Uterus (tissue), 2 donors: ENCODE measurements at regions not wholly inside any gene's neighbourhood (a gene's known extent, or its start where the extent isn't known, plus 50 kb on each side); places are given as distances from the start of the nearest gene placed in this dataset.

Experiments used
- POLR2A ChIP-seq, 2 donors: fragments of 450-650 bp; IDR thresholded peaks; one replicate each; pipeline ENCODE4 v1.6.1; 2016; ENCODE audit warnings: antibody characterized with exemption in 2 of 2, mild to moderate bottlenecking in 1 of 2, moderate library complexity in 1 of 2
- TF ChIP-seq, protein P1 (sequence below), 4 experiments: fragments of 200-600 bp in 2 of 4; fragments of 450-650 bp in 2 of 4; sonication (generic) in 2 of 4; IDR thresholded peaks; one replicate each; pipeline ENCODE4 v1.5.1; 2016 to 2019; ENCODE audit warnings: antibody characterized with exemption in 4 of 4, mild to moderate bottlenecking in 2 of 4, moderate library complexity in 1 of 4

DNA sequence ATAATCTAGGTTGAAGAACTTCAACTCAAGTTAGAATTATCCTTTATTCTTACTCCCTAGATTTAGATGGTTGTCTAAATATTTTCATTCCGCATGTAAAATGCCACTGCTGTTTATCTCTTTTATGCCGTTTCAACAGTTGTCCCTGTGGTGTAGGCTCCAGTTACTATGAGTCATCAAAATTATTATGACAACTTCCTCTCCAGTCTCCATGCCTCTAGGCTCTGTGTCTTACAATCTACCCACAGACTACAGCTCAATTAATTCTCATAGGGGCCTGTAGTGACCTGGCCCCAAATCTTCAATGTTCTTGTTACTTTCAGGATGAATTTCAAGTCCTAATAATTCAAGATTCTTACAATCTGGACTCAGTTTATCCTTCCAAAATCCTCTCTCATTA, 105.8 kb upstream of the UNC13C start:
- TF ChIP-seq POLR2A (IDR thresholded peaks at IDR 0.05), result no peak
- TF ChIP-seq, protein P1, sequence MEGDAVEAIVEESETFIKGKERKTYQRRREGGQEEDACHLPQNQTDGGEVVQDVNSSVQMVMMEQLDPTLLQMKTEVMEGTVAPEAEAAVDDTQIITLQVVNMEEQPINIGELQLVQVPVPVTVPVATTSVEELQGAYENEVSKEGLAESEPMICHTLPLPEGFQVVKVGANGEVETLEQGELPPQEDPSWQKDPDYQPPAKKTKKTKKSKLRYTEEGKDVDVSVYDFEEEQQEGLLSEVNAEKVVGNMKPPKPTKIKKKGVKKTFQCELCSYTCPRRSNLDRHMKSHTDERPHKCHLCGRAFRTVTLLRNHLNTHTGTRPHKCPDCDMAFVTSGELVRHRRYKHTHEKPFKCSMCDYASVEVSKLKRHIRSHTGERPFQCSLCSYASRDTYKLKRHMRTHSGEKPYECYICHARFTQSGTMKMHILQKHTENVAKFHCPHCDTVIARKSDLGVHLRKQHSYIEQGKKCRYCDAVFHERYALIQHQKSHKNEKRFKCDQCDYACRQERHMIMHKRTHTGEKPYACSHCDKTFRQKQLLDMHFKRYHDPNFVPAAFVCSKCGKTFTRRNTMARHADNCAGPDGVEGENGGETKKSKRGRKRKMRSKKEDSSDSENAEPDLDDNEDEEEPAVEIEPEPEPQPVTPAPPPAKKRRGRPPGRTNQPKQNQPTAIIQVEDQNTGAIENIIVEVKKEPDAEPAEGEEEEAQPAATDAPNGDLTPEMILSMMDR (IDR thresholded peaks at IDR 0.05), result no peak
